Glutamatergic neuron (in vitro differentiated cells): ENCODE measurements at regions not wholly inside any gene's neighbourhood (a gene's known extent, or its start where the extent isn't known, plus 50 kb on each side); places are given as distances from the start of the nearest gene placed in this dataset.

ENCODE experiments used
- DNase-seq: peaks from one replicate; pipeline ENCODE4 v3.0.0; 2022
- H3K27ac Mint-ChIP-seq: one replicate; pipeline ENCODE4 v1.8.0; 2020; ENCODE audit warnings: mild to moderate bottlenecking, mixed read lengths, inconsistent platforms; ENCODE audit not compliant: unreplicated experiment
- H3K27me3 Mint-ChIP-seq: one replicate; pipeline ENCODE4 v1.8.0; 2020; ENCODE audit warnings: mild to moderate bottlenecking, moderate library complexity, mixed read lengths, inconsistent platforms; ENCODE audit not compliant: unreplicated experiment
- H3K36me3 Mint-ChIP-seq: one replicate; pipeline ENCODE4 v1.8.0; 2020; ENCODE audit warnings: mild to moderate bottlenecking, mixed read lengths, inconsistent platforms; ENCODE audit not compliant: unreplicated experiment
- H3K4me1 Mint-ChIP-seq: one replicate; pipeline ENCODE4 v1.8.0; 2020; ENCODE audit warnings: mild to moderate bottlenecking, low read depth, mixed read lengths, inconsistent platforms; ENCODE audit not compliant: unreplicated experiment
- H3K4me3 Mint-ChIP-seq: one replicate; pipeline ENCODE4 v1.8.0; 2020; ENCODE audit warnings: mild to moderate bottlenecking, mixed read lengths, inconsistent platforms; ENCODE audit not compliant: unreplicated experiment
- H3K9me3 Mint-ChIP-seq: one replicate; pipeline ENCODE4 v1.8.0; 2020; ENCODE audit warnings: mild to moderate bottlenecking, moderate library complexity, mixed read lengths, inconsistent platforms; ENCODE audit not compliant: unreplicated experiment
- CTCF ChIP-seq: fragments of 200-600 bp; sonication (generic); IDR thresholded peaks from one replicate; pipeline ENCODE4 v1.5.0; 2021; ENCODE audit not compliant: partially characterized antibody, unreplicated experiment

- Mint-ChIP-seq H3K36me3 (no peaks in the 10 kb centered on the region), H3K4me1 (no peaks in the 10 kb centered on the region), H3K9me3 (no peaks in the 10 kb centered on the region), H3K4me3 (no peak overlapping the region), H3K27me3 (no peaks in the 10 kb centered on the region), H3K27ac (no peak overlapping the region)
- TF ChIP-seq CTCF, result no peak
- DNase-seq, result no peak
Measured at GRCh38 chr1:198910816-198911215, 272.0 kb downstream of the PTPRC start.

GRCh38 chr1:198912046-198912445, 273.2 kb downstream of the PTPRC start:
- no peak for TF ChIP-seq CTCF
- H3K27ac Mint-ChIP-seq, result no peak overlapping the region
- H3K9me3 Mint-ChIP-seq, result no peaks in the 10 kb centered on the region
- DNase-seq, result no peak
- H3K4me3 Mint-ChIP-seq, result no peak overlapping the region
- H3K4me1 Mint-ChIP-seq, result peaks cover 3% of the 10 kb centered on the region
- no peaks in the 10 kb centered on the region for H3K27me3 Mint-ChIP-seq
- no peaks in the 10 kb centered on the region for H3K36me3 Mint-ChIP-seq

GRCh38 chr1:198913667-198914066, 274.8 kb downstream of the PTPRC start:
- Mint-ChIP-seq H3K27ac (no peak overlapping the region), H3K27me3 (no peaks in the 10 kb centered on the region), H3K36me3 (no peaks in the 10 kb centered on the region), H3K4me1 (peaks cover 3% of the 10 kb centered on the region), H3K4me3 (no peak overlapping the region), H3K9me3 (no peaks in the 10 kb centered on the region)
- TF ChIP-seq CTCF, result no peak
- DNase-seq, result no peak

- Mint-ChIP-seq H3K27me3 (no peaks in the 10 kb centered on the region), H3K27ac (no peak overlapping the region), H3K4me1 (peaks cover 3% of the 10 kb centered on the region), H3K4me3 (no peak overlapping the region), H3K36me3 (no peaks in the 10 kb centered on the region), H3K9me3 (no peaks in the 10 kb centered on the region)
- no peak for DNase-seq
- no peak for TF ChIP-seq CTCF
Measured at GRCh38 chr1:198915327-198916231, 276.7 kb downstream of the PTPRC start.

- Mint-ChIP-seq H3K27ac (no peak overlapping the region), H3K27me3 (no peaks in the 10 kb centered on the region), H3K4me1 (peaks cover 3% of the 10 kb centered on the region), H3K9me3 (no peaks in the 10 kb centered on the region), H3K4me3 (no peak overlapping the region), H3K36me3 (no peaks in the 10 kb centered on the region)
- TF ChIP-seq CTCF, result no peak
- DNase-seq, result no peak
Measured at GRCh38 chr1:198917226-198917625, 278.4 kb downstream of the PTPRC start.
